ENCODE measurements at regions not wholly inside any gene's neighbourhood (a gene's known extent, or its start where the extent isn't known, plus 50 kb on each side); places are given as distances from the start of the nearest gene placed in this dataset.

- no peaks in the 10 kb centered on the region for H3K9me3 ChIP-seq
- DNase-seq: no peak
- H3K27me3 ChIP-seq (replicated peaks in 1 of 7): no peaks in the 10 kb centered on the region
- intact Hi-C loops (cut with DNase I; ENCODE audit: low total_unique reads): no loop called here
- TF ChIP-seq POLR2A (IDR thresholded peaks at IDR 0.05) (no peak), CTCF (IDR thresholded peaks at IDR 0.05 in 8 of 11, conservative IDR thresholded peaks at IDR 0.05 in 3 of 11) (no peak), POLR2AphosphoS5 (IDR thresholded peaks at IDR 0.05) (no peak)
- 50 to 75% (median 73%) methylated on average over 8 to 12 of the region's 12 CpGs for WGBS, 5 donors
- no peaks in the 10 kb centered on the region for H3K36me3 ChIP-seq
- H3K27ac ChIP-seq: no peak overlapping the region
- H3K4me3 ChIP-seq: no peak overlapping the region
- peaks cover 0 to 15% (median 5%) of the 10 kb centered on the region in 6 donors for H3K4me1 ChIP-seq
Observed at GRCh38 chr10:14448197-14448990, 117.7 kb upstream of the FRMD4A start.

- Histone ChIP-seq H3K9me3 (no peaks in the 10 kb centered on the region), H3K27ac (no peak overlapping the region), H3K27me3 (replicated peaks in 1 of 7) (no peaks in the 10 kb centered on the region), H3K4me1 (peaks cover 0 to 15% (median 5%) of the 10 kb centered on the region in 6 donors), H3K36me3 (no peaks in the 10 kb centered on the region), H3K4me3 (no peak overlapping the region)
- 87 to 94% (median 91%) methylated on average over 10 of the region's 10 CpGs for WGBS, 5 donors
- DNase-seq: no peak
- TF ChIP-seq POLR2AphosphoS5 (IDR thresholded peaks at IDR 0.05) (no peak), CTCF (IDR thresholded peaks at IDR 0.05 in 8 of 11, conservative IDR thresholded peaks at IDR 0.05 in 3 of 11) (no peak), POLR2A (IDR thresholded peaks at IDR 0.05) (no peak)
- intact Hi-C loops (cut with DNase I; ENCODE audit: low total_unique reads): no loop called here
Observed at GRCh38 chr10:14447094-14447839, 116.5 kb upstream of the FRMD4A start.

GRCh38 chr10:14439451-14440259 lies 108.9 kb upstream of the FRMD4A start:
- H3K27me3 ChIP-seq (replicated peaks in 1 of 7): no peaks in the 10 kb centered on the region
- no peaks in the 10 kb centered on the region for H3K9me3 ChIP-seq
- DNase-seq: no peak
- no peak overlapping the region for H3K27ac ChIP-seq
- no peak overlapping the region for H3K4me3 ChIP-seq
- intact Hi-C loops (cut with DNase I; ENCODE audit: low total_unique reads): no loop called here
- no peaks in the 10 kb centered on the region for H3K36me3 ChIP-seq
- TF ChIP-seq POLR2A (IDR thresholded peaks at IDR 0.05): no peak
- no peak for TF ChIP-seq POLR2AphosphoS5 (IDR thresholded peaks at IDR 0.05)
- no peak for TF ChIP-seq CTCF (IDR thresholded peaks at IDR 0.05 in 8 of 11, conservative IDR thresholded peaks at IDR 0.05 in 3 of 11)
- WGBS, 5 donors: 68 to 80% (median 76%) methylated on average over 8 of the region's 8 CpGs
- no peaks in the 10 kb centered on the region for H3K4me1 ChIP-seq
